GM18498 (cell line): ENCODE measurements at regions not wholly inside any gene's neighbourhood (a gene's known extent, or its start where the extent isn't known, plus 50 kb on each side); places are given as distances from the start of the nearest gene placed in this dataset.
A peak's percentile ranks its signal among the peaks of the same experiment; 100 is the strongest.
"Not testable (repeated sequence)": the region's sequence is repeated elsewhere in the genome, so short reads cannot be mapped to it uniquely, and the experiment has no call there.

Experiments
- ATAC-seq: cut with Tn5 transposase; IDR thresholded peaks from one replicate; pipeline ENCODE4 v1.9.1; 2021; ENCODE audit warnings: mild to moderate bottlenecking, moderate library complexity; ENCODE audit not compliant: unreplicated experiment

DNA sequence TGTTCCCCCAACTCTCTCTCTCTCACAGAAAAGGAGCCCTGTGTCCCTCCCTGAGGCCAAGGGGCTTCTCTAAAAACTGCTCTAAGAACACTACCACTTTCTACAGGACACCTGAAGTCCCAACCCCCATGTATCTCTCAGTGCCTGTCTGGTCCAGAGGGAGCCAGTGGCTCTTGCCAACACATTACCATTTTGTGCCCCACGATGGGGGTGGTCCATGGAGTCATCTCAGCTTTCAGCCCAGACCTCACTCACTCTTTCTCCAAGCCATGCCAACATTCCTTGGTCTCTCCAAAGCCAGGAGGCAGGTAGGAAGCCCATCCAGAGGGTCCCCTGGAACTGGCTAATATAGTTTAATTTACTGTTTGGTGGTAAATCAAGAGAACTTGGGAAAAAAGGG lies 962.1 kb upstream of the DEFB115 start:
- not testable (repeated sequence) for ATAC-seq

GRCh38 chr20:30295967-30296366 lies 961.5 kb upstream of the DEFB115 start:
- not testable (repeated sequence) for ATAC-seq

DNA sequence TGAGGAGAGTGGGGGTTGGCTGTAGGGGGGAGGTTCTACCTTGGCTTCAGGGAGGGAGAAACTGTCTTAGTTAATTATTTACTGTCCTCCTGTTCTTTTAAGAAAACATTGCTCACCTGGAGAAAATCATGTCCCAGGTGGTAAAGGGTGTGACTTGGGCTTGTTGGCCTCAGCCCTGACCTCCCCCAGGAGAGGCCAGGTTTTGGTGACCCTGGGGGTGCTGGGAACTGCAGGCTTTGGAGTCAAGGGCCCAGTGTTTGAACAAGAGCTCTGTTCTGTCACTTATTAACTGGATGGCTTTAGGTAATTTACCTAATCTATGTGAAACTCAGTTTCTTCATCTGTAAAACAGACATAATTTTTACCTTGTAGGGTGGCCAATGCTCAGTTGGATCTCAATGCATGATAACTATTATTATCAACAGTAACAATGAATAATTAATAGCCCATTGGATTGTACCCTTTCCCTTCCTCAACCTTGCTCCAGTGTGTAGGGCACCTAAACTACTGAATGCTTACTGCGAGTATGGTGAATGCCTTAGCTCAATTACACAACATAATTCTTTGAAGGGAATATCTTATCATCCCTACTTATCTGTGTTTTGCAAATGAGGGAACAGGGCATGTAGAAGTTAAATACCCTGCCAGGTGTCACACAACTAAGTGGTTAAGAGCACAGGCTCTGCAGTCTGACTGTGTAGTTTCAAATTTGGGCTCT lies 959.4 kb upstream of the DEFB115 start:
- ATAC-seq = not testable (repeated sequence)

GRCh38 chr20:30300220-30300642 lies 957.2 kb upstream of the DEFB115 start:
- not testable (repeated sequence) for ATAC-seq

- not testable (repeated sequence) for ATAC-seq
Observed at GRCh38 chr20:30302786-30303185, 954.7 kb upstream of the DEFB115 start.

GRCh38 chr20:30309938-30310337 lies 947.5 kb upstream of the DEFB115 start:
- ATAC-seq = not testable (repeated sequence)

- ATAC-seq = not testable (repeated sequence)
Observed at GRCh38 chr20:30310385-30310784, 947.1 kb upstream of the DEFB115 start.

GRCh38 chr20:30312220-30312619 lies 945.2 kb upstream of the DEFB115 start:
- ATAC-seq = not testable (repeated sequence)

- not testable (repeated sequence) for ATAC-seq
Observed at GRCh38 chr20:30313660-30314059, 943.8 kb upstream of the DEFB115 start.

DNA sequence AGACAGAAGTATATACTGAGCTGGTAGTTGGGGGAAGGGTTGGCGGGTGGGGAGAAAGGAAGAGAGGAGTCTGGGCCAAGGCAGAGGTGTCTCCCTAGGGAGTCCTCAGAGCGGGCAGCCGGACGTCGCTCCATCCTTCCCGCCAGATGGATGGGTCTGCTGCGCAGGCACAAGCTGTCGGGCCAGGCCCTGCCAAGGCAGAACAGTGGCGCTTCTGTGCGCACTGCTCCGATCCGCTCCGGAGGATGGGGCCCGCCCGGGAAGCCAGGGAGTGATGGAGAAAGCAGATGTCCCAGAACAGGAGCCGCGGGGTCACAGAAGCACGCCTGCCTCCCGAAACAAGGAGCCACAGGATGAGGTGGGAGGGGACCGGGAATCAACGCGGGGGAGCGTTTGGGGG lies 941.4 kb upstream of the DEFB115 start:
- not testable (repeated sequence) for ATAC-seq

DNA sequence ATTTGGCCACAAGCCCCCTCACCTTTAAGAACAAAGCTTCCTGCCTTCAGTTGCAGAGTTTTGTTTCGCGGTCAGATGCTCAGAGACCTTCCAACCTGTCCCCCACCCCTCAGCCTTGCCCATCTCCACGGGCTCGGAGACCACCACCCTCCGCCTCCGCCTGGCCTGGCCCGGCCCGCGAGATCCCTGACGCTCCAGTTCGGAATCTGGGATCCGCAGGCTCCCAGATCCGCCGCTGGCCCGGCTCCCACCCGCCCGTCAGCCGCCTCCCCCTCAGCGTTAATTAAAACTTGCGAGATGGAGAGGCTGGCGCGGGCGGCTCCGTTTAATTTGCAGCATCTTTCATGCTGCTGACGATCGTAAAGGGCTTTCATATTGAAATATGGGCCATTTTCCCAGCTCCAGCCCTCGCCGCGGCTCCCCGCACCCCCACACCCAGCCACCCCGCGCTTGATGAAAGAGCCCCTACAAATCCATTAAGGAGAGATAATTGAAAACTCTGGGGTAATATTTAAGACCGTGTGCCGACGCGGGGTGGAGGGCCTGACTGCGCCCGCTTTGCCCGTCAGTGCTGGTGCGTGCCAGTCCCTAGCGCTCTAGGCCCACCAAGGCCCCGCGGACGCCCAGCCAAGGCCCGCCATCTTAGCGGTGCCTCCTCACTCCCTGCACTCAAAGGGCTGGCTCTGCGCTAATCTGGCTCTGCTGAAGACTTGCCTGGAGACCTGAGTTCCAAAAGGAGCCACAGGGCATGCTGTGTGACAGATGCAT lies 940.7 kb upstream of the DEFB115 start:
- ATAC-seq = not testable (repeated sequence)

GRCh38 chr20:30333744-30334143 lies 923.7 kb upstream of the DEFB115 start:
- ATAC-seq = not testable (repeated sequence)

- not testable (repeated sequence) for ATAC-seq
Observed at GRCh38 chr20:30337556-30337955, 919.9 kb upstream of the DEFB115 start.

- ATAC-seq = not testable (repeated sequence)
Observed at GRCh38 chr20:30348932-30349331, 908.5 kb upstream of the DEFB115 start.

DNA sequence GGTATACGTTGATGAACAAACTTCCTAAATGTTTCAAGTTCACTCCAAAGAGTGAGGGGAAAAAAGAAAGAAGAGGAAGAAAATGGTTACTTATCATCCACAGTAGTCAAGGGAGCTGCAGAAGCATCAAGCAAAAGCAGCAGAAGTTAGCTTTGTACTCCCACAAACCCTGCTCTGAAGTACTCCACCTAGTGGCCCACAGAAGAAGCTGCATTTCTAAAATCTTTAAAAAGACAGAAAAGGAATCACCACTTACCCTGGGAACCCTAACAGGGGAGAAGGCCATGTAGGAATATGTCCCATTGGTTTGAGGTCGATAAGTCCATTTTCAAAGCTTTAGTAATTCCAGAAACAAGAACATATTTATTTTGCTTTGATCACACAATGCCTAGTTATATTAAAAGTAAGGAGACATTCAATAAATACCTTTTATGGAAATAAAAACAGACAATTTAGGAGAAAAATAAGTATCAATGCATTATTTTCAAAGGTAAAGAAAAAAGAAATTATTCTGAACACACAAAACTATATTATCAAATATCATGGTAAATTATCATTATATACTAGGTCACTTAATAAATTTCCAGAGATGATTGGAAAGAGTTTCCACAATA lies 900.5 kb upstream of the DEFB115 start:
- ATAC-seq = not testable (repeated sequence)

GRCh38 chr20:30361756-30362155 lies 895.7 kb upstream of the DEFB115 start:
- ATAC-seq = not testable (repeated sequence)

DNA sequence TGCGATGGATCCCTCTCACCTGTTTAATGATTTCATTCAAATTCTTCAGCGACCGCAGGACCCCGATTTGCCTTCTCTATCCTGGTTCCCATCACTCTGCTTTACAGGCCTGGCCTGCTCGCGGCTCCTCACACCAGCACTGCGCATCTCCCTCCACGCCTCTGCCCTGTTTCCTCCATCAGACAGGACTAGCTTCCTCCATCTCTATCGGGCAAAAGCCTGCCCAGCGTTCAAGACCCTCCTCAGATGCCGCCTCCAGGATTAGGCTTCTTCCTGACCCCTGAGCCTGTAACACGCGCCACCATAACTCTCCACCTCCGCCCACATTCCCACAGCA lies 881.1 kb upstream of the DEFB115 start:
- not testable (repeated sequence) for ATAC-seq

DNA sequence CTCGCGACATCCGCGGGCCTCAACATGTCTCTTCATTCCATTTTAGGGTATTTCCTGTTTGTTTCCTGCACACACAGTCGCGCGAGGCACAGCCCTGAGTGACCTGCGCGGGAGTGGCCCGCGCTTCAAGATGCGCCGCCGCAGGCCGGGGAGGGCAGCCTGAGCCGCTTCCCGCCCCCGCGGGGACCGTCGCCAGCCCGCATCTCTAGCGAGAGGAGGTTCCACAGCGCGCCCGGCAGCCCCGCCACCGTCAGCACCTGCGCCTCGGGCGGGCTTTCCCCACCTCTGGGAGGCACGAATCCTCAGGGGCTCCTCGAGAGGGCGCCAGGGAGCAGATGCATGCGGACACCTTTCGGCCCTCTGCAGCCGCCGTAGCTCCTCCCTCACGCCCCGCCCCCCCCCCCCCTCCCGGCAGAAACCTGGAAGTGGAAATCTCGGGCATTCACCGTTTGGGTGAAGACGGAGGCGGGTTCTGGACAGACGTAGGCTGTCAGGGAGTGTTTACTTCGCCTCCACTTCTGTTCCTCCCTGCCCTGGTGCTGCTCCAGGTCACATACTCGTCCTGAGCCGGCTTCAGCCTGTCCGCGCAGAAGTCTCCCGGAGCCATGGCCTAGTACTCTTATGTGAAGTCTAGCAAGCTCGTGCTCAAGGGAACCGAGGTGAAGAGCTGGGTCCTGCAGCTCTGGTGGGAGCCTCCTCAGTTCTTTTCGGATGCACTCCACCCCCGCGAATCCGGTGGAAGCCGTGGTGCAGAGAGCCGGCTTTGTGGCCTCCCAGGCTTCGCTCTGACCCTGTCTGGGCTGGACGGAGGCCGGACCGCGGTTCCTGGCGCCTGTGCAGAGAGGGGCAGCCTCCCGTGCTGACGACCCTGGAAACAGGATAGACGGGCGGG lies 880.5 kb upstream of the DEFB115 start:
- ATAC-seq = peak; percentile 96

GRCh38 chr20:30378317-30378716 lies 879.1 kb upstream of the DEFB115 start:
- not testable (repeated sequence) for ATAC-seq

- not testable (repeated sequence) for ATAC-seq
Observed at GRCh38 chr20:30378721-30379120, 878.7 kb upstream of the DEFB115 start.

DNA sequence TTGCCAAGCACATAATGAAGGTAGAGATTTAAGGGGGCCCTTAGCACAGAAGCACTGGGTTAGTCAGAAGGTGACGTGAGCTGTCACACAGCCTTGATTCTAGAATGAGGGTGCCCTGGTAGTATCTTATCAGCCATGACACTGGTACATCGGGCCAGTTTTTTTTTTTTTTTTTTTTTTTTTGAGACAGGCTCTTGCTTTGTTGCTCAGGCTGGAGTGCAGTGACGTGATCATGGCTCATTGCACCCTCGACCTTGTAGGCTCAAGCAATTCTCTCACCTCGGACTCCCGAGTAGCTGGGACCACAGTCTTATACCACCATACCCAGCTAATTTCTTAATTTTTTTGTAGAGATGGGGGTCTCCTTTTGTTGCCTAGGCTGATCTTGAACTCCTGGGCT lies 872.6 kb upstream of the DEFB115 start:
- not testable (repeated sequence) for ATAC-seq
